HEK293 (cell line): ENCODE measurements at regions not wholly inside any gene's neighbourhood (a gene's known extent, or its start where the extent isn't known, plus 50 kb on each side); places are given as distances from the start of the nearest gene placed in this dataset.

Experiments
- ZNF561 ChIP-seq: fragments of 450-650 bp; IDR thresholded peaks from 2 replicates; pipeline ENCODE4 v1.5.1; 2018; ENCODE audit warnings: missing biosample characterization, missing genetic modification characterization, borderline replicate concordance
- ZNF660 ChIP-seq: fragments of 450-650 bp; IDR thresholded peaks from 2 replicates; pipeline ENCODE4 v1.5.1; 2018; ENCODE audit warnings: missing biosample characterization, mild to moderate bottlenecking, missing genetic modification characterization
- TF ChIP-seq, protein P1 (sequence below): IDR thresholded peaks from 2 replicates; pipeline ENCODE4 v1.6.1; 2011; ENCODE audit warnings: mild to moderate bottlenecking, low read depth, low read length, borderline replicate concordance

DNA sequence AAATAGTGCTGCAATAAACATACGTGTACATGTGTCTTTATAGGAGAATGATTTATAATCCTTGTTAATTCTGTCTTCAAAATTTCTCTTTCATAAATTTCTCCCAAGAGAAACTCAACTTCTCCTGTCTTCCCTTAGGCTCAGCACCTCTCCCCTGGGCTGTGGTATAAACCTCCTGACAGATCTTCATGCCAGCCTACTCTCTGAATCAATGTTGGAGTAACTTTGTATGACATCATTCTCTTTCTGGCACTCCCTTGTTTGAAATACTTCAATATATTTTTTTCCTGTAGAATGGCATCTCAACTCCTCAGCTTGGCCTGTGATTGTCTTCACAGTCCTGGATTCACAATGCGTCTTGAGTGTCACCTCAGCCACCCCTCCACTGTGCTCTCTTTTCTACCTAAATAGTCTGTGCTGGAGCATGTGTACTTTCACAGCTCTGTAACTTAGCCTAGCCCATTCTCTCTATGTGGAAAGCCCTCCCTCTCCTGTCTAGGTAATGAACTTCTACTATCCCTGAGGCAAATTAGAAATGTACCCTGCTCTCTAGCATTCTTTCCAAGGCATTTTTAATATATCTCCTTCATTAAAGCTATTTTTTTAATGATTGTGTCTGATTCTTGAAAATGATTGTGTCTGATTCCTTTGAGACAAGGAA lies 649.9 kb upstream of the FANCL start:
- no peak for TF ChIP-seq ZNF660
- TF ChIP-seq, protein P1, sequence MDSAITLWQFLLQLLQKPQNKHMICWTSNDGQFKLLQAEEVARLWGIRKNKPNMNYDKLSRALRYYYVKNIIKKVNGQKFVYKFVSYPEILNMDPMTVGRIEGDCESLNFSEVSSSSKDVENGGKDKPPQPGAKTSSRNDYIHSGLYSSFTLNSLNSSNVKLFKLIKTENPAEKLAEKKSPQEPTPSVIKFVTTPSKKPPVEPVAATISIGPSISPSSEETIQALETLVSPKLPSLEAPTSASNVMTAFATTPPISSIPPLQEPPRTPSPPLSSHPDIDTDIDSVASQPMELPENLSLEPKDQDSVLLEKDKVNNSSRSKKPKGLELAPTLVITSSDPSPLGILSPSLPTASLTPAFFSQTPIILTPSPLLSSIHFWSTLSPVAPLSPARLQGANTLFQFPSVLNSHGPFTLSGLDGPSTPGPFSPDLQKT: no peak
- no peak for TF ChIP-seq ZNF561 (tag by site-specific recombination)
